Effector memory CD4-positive, alpha-beta T cell (primary cell): ENCODE measurements at regions not wholly inside any gene's neighbourhood (a gene's known extent, or its start where the extent isn't known, plus 50 kb on each side); places are given as distances from the start of the nearest gene placed in this dataset.

Experiments used
- DNase-seq, 3 donors: peaks; one replicate each; pipeline ENCODE4 v3.0.0-alpha.2; 2020
- H3K27ac ChIP-seq: 2 replicates; pipeline ENCODE4 v1.7.0; 2013; ENCODE audit warnings: mild to moderate bottlenecking, low read length, moderate library complexity; ENCODE audit not compliant: insufficient read depth, poor library complexity, severe bottlenecking
- H3K27me3 ChIP-seq: replicated peaks from 2 replicates; pipeline ENCODE4 v1.7.0; 2013; ENCODE audit warnings: mild to moderate bottlenecking, low read length; ENCODE audit not compliant: insufficient read depth, control insufficient read depth, poor library complexity, severe bottlenecking
- H3K36me3 ChIP-seq: 2 replicates; pipeline ENCODE4 v1.7.0; 2013; ENCODE audit warnings: mild to moderate bottlenecking, low read length, moderate library complexity; ENCODE audit not compliant: control insufficient read depth, insufficient read depth
- H3K4me1 ChIP-seq: 2 replicates; pipeline ENCODE4 v1.7.0; 2013; ENCODE audit warnings: low read length, mild to moderate bottlenecking; ENCODE audit not compliant: control insufficient read depth, insufficient read depth, poor library complexity, severe bottlenecking
- H3K4me3 ChIP-seq: 2 replicates; pipeline ENCODE4 v1.7.0; 2013; ENCODE audit warnings: low read length, low read depth, mild to moderate bottlenecking; ENCODE audit not compliant: insufficient read depth, poor library complexity, severe bottlenecking
- H3K9me3 ChIP-seq: 2 replicates; pipeline ENCODE4 v1.7.0; 2013; ENCODE audit warnings: mild to moderate bottlenecking, low read length, moderate library complexity; ENCODE audit not compliant: control insufficient read depth

DNA sequence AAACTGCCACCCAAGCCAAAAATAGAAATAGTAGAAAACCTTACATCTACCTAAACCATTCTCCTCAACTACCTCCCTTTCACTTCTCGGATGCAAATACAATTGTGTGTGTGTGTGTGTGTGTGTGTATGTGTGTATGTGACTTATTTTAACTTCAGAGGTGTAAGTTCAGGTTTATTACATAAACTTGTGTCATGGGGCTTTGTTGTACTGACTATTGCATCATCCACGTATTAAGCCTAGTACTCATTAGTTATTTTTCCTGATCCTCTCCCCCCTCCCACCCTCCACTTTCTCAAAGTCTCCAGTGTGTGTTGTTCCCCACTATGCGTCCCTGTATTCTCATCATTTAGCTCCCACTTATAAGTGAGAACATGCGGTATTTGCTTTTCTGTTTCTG, 592.5 kb upstream of the ATP2B1 start:
- no peaks in the 10 kb centered on the region for H3K36me3 ChIP-seq

DNA sequence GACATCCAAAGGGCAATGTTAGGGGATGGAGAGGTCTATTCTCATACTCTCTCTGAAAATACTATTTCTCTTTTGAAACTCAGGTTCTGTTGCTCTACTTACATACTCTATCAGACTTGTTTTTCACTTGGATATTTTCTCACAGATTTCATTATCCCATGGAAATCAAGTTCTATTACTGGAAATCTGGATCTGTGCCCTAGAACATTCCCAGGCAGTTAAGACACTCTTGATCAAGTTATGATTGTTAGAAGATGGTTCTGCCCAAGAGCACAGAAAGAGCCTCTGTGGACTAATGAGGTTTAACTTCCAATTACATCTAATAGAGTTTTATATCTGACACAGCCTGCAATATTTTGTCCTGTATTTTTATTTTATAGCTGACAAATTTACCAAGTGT, 591.0 kb upstream of the ATP2B1 start:
- H3K27me3 ChIP-seq: no peaks in the 10 kb centered on the region
- H3K27ac ChIP-seq: no peak overlapping the region
- H3K9me3 ChIP-seq: no peaks in the 10 kb centered on the region
- H3K4me1 ChIP-seq: no peaks in the 10 kb centered on the region
- H3K4me3 ChIP-seq: peak overlapping the region; percentile 18
- H3K36me3 ChIP-seq: no peaks in the 10 kb centered on the region
- no peak for DNase-seq

More for the DNA sequence above, 592.5 kb upstream of the ATP2B1 start:
- DNase-seq: no peak
- Histone ChIP-seq H3K4me1 (no peaks in the 10 kb centered on the region), H3K9me3 (no peaks in the 10 kb centered on the region), H3K27me3 (no peaks in the 10 kb centered on the region), H3K27ac (no peak overlapping the region), H3K4me3 (no peak overlapping the region)

DNA sequence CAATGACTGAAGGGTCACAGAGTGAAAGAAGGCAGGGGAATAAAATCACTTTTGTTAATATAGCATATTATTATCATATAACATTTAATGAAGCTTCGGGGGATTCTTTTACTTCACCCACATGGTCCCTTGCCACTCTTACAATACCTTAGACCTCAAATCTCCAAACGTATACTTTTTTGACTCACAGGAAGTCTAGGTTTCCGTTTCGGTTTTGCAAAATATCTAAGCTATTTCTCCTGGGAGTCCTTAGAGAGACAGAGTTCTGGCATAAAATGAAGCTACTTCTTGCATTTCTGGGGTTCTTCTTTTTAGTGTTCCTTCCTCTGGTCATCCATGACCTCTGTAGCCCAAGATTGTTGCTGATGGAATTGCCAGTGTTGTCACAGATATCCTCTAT, 590.5 kb upstream of the ATP2B1 start:
- Histone ChIP-seq H3K27ac (no peak overlapping the region), H3K27me3 (no peaks in the 10 kb centered on the region), H3K36me3 (no peaks in the 10 kb centered on the region), H3K9me3 (no peaks in the 10 kb centered on the region), H3K4me1 (no peaks in the 10 kb centered on the region), H3K4me3 (peak overlapping the region; percentile 18)
- DNase-seq: no peak

DNA sequence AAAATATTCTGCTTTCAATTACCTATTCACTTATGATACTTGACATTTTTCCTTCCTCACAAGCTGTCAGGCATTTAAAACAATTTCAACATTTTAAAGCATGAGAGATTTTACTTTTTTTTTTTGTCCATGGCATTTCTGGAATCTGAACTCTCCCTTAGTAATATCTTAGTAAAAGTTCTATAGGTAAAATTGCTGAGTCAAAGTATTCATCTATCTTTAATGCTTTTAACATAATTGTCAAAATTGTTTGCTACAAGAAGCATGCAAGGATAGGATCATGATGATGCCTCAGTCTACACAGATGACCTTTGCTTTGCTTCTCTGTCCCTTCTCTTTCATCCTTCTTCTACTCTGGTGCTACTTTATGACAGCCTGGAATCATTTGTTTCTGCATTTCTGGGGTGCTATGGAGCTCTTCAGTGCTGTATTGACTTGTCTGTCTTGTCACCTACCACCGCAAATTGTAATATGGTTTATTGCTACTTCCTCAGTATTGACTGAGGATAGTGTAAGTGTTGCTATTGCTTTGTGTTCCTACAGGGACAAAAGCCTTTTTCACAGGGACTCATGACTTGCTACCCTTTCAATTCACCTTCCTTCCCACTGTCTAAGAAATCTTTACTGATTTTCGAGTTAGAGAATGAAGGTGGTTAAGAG, 589.8 kb upstream of the ATP2B1 start:
- Histone ChIP-seq H3K27me3 (no peaks in the 10 kb centered on the region), H3K4me1 (no peaks in the 10 kb centered on the region), H3K36me3 (no peaks in the 10 kb centered on the region), H3K9me3 (no peaks in the 10 kb centered on the region), H3K4me3 (no peak overlapping the region), H3K27ac (no peak overlapping the region)
- DNase-seq: no peak

DNA sequence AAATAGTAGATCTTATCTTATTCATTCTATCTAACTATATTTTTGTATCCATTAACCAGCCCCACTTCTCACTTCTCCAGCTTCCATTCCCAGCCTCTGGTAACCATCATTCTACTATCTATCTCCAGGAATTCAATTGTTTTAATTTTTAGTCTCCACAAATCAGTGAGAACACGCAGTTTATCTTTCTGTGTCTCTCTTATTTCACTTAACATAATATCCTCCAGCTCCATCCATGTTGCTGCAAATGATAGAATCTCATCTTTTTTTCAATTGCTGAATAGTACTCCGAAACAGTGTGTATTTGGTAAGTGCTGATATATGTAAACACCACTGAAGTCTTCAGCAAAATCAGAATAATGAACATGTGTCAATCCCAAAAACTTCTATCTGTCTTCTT, 587.2 kb upstream of the ATP2B1 start:
- H3K4me3 ChIP-seq: no peak overlapping the region
- no peak overlapping the region for H3K27ac ChIP-seq
- H3K36me3 ChIP-seq: no peaks in the 10 kb centered on the region
- H3K9me3 ChIP-seq: no peaks in the 10 kb centered on the region
- H3K4me1 ChIP-seq: no peaks in the 10 kb centered on the region
- H3K27me3 ChIP-seq: no peaks in the 10 kb centered on the region
- DNase-seq: no peak

DNA sequence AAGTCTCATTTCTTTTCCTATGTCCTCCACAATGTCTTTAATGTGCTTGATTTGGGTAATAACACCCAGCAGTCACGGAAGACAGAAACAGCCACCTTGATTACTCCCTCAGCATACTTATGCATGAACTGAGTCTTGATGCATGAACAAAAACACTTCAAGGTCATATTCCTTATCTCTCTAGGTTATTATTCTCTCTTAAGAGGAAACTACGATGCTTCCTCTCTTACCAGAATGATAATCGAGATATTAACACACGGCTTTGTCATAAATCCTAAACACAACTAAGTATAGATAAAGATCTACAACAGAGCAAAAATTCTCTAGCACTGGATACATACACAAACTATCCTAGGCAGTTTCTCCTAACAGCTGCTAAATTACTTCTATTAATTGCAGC, 583.5 kb upstream of the ATP2B1 start:
- no peaks in the 10 kb centered on the region for H3K27me3 ChIP-seq

DNA sequence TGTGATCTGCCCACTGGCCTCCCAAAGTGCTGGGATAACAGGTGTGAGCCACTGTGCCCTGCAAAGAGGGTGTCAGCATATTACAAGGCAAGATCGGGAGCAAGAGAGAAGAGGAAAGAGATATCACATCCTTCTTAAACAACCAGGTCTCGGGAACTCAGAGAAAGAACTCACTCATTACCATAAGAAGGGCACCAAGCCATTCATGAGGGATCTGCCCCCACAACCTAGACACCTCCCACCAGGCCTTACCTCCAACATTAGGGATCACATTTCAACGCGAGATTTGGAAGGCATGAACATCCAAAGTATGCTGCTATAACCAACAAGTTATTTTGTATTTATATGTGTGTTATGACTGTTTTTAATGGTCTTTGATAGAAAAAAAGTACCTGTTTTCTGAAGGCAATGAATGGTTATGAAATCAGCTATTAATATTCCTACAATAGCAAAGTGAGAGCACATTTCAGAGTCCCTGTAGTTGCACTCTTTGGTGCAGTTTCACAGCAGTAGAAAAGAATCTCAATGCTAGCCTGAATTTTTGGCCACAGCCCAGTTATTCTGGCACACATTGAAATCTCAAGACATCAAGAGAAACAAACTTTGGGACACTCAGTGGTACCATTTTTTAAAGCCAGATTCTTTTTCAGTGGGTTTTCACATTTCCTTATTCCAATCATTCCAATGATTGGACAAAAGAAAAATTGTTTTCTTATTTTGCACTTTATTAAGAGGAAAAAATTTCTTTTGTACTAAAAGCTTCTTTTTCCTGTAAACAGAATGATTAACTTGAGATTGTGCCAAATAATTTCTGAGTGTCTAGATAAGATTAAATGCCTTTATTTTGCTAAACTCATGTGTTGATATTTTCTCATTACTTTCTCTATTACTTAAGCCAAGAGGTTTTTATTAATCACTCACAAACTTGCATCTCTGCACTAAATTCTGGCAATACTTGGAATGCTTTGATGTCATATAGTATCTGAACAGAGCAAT, 582.6 kb upstream of the ATP2B1 start:
- H3K4me3 ChIP-seq: no peak overlapping the region
- H3K27me3 ChIP-seq: no peaks in the 10 kb centered on the region
- H3K36me3 ChIP-seq: no peaks in the 10 kb centered on the region
- H3K9me3 ChIP-seq: no peaks in the 10 kb centered on the region
- H3K27ac ChIP-seq: no peak overlapping the region
- no peaks in the 10 kb centered on the region for H3K4me1 ChIP-seq
- DNase-seq: no peak

More for the DNA sequence above, 583.5 kb upstream of the ATP2B1 start:
- no peaks in the 10 kb centered on the region for H3K9me3 ChIP-seq
- no peaks in the 10 kb centered on the region for H3K4me1 ChIP-seq
- H3K36me3 ChIP-seq: no peaks in the 10 kb centered on the region
- no peak for DNase-seq
- no peak overlapping the region for H3K4me3 ChIP-seq
- no peak overlapping the region for H3K27ac ChIP-seq

DNA sequence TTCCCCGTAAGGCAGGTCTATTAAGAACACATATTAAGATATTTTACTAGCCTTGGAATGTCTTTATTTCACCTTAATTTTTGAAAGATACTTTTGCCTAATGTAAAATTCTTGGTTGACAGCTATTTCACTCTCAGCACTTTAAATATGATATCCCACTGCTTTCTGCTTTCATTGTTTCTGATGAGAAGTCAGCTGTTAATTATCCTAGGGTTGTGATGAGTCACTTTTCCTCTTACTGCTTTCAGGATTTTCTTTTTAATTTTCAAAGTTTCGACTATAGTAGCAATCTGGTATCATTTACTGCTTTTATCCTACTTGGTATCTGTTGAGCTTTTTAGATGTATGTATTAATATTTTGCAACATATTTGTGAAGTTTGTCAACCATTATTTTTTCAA, 578.9 kb upstream of the ATP2B1 start:
- H3K36me3 ChIP-seq: no peaks in the 10 kb centered on the region
- H3K4me3 ChIP-seq: no peak overlapping the region
- H3K4me1 ChIP-seq: no peaks in the 10 kb centered on the region
- no peaks in the 10 kb centered on the region for H3K27me3 ChIP-seq
- H3K9me3 ChIP-seq: no peaks in the 10 kb centered on the region
- DNase-seq: no peak
- H3K27ac ChIP-seq: no peak overlapping the region

DNA sequence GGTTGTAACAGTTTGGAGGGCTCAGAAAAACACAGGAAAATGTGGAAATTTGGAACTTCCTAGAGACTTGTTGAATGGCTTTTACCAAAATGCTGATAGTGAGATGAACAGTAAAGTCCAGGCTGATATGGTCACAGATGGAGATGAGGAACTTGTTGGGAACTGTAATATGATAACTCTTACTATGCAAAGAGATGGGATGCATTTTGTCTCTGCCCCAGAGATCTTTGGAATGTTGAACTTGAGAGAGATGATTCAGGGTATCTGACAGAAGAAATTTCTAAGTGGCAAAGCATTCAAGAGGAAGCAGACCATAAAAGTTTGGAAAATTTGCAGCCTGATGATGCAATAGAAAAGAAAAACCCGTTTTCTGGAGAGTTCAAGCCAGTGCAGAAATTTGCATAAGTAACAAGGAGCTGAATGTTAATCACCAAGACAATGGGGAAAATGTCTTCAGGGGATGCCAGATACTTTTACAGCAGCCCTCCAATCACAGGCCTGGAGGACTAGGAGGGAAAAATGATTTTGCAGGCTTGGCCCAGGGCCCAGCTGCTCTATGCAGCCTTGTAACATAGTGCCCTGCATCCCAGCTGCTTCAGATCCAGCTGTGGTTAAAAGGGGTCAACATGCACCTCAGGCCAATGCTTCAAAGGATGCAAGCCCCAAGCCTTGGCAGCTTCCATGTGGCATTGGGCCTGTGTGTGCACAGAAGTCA, 572.7 kb upstream of the ATP2B1 start:
- Histone ChIP-seq H3K9me3 (peaks cover 4% of the 10 kb centered on the region), H3K27me3 (no peaks in the 10 kb centered on the region), H3K4me1 (no peaks in the 10 kb centered on the region), H3K36me3 (no peaks in the 10 kb centered on the region), H3K4me3 (no peak overlapping the region), H3K27ac (no peak overlapping the region)
- no peak for DNase-seq
